ENCODE measurements at regions not wholly inside any gene's neighbourhood (a gene's known extent, or its start where the extent isn't known, plus 50 kb on each side); places are given as distances from the start of the nearest gene placed in this dataset.

- no peak for DNase-seq (ENCODE audit: extremely low read depth, low read depth)
- no peak for TF ChIP-seq CTCF (IDR thresholded peaks at IDR 0.05; ENCODE audit: low read depth, low read length)
Observed at GRCh38 chr2:41137031-41137430, 685.1 kb upstream of the SLC8A1 start.

- no peak for TF ChIP-seq CTCF (IDR thresholded peaks at IDR 0.05; ENCODE audit: low read depth, low read length)
- no peak for DNase-seq (ENCODE audit: extremely low read depth, low read depth)
Observed at GRCh38 chr2:41141146-41141791, 689.4 kb upstream of the SLC8A1 start.

GRCh38 chr2:41142478-41142877, 690.6 kb upstream of the SLC8A1 start:
- no peak for TF ChIP-seq CTCF (IDR thresholded peaks at IDR 0.05; ENCODE audit: low read depth, low read length)
- DNase-seq (ENCODE audit: extremely low read depth, low read depth) = no peak

- DNase-seq (ENCODE audit: extremely low read depth, low read depth) = no peak
- TF ChIP-seq CTCF (IDR thresholded peaks at IDR 0.05; ENCODE audit: low read depth, low read length) = no peak
Observed at GRCh38 chr2:41145066-41145465, 693.2 kb upstream of the SLC8A1 start.

GRCh38 chr2:41149054-41149453, 697.2 kb upstream of the SLC8A1 start:
- no peak for TF ChIP-seq CTCF (IDR thresholded peaks at IDR 0.05; ENCODE audit: low read depth, low read length)
- DNase-seq (ENCODE audit: extremely low read depth, low read depth) = no peak

GRCh38 chr2:41151746-41152145, 699.9 kb upstream of the SLC8A1 start:
- no peak for DNase-seq (ENCODE audit: extremely low read depth, low read depth)
- no peak for TF ChIP-seq CTCF (IDR thresholded peaks at IDR 0.05; ENCODE audit: low read depth, low read length)

GRCh38 chr2:41152318-41152717, 700.4 kb upstream of the SLC8A1 start:
- no peak for DNase-seq (ENCODE audit: extremely low read depth, low read depth)
- TF ChIP-seq CTCF (IDR thresholded peaks at IDR 0.05; ENCODE audit: low read depth, low read length) = no peak

Data from AG09319 (cell line).